K562 (cell line): ENCODE measurements at regions not wholly inside any gene's neighbourhood (a gene's known extent, or its start where the extent isn't known, plus 50 kb on each side); places are given as distances from the start of the nearest gene placed in this dataset.

Experiments used
- ATAC-seq: fragments of 200-7000 bp; cut with Tn5 transposase; 3 replicates; pipeline ENCODE4 v1.9.1; 2020; ENCODE audit warnings: moderate library complexity
- BruUV-seq: library from RNA; stranded (reverse); fragments of 400-500 nt; replicated peaks from 2 replicates; lab custom pipeline; 2021; lab: Mats Ljungman, UMichigan
- CTCF ChIA-PET: fragments of 300-600 bp; formaldehyde crosslinking; extraction: SDS; loops from one replicate; lab custom pipeline; 2021; ENCODE audit warnings: low intra/inter-chr PET ratio; lab: Yijun Ruan, JAX
- POLR2A ChIA-PET: fragments of 300-600, 350-650 bp; sonication (Branson Sonifier 250); formaldehyde crosslinking; extraction: SDS; loops from one replicate; lab custom pipeline; 2021; ENCODE audit warnings: antibody characterized with exemption, inconsistent platforms; lab: Yijun Ruan, JAX
- DNase-seq, 4 experiments: peaks; one replicate each; pipeline versions ENCODE4 v3.0.0 to v3.0.0-alpha.2; 2011 to 2018; ENCODE audit warnings: low spot score in 3 of 4, mixed read lengths in 3 of 4; ENCODE audit errors: extremely low read depth in 1 of 4
- FAIRE-seq: peaks from 2 replicates; lab custom pipeline; 2011; peaks lifted over from hg19 to GRCh38; lab: Jason Lieb, UNC
- H2AFZ ChIP-seq: 2 replicates; pipeline ENCODE4 v1.6.0; 2011; ENCODE audit warnings: low read depth, low read length, control low read depth, inconsistent platforms
- H3K27ac ChIP-seq: fragments of 200-600 bp; 3 replicates; pipeline ENCODE4 v1.8.0; 2011; ENCODE audit warnings: low read depth, mild to moderate bottlenecking, control low read depth, inconsistent platforms, low read length, moderate library complexity, mixed read lengths; ENCODE audit errors: extremely low read depth
- H3K27me3 ChIP-seq, 2 experiments: fragments of 300-600 bp in 1 of 2; 2 replicates in 1 of 2; 3 replicates in 1 of 2; pipeline versions ENCODE4 v1.6.0 to v1.8.0; 2011; ENCODE audit warnings: inconsistent platforms in 2 of 2, low read length in 2 of 2, mild to moderate bottlenecking in 1 of 2, mixed read lengths in 1 of 2, moderate library complexity in 1 of 2; ENCODE audit not compliant: control insufficient read depth in 2 of 2, insufficient read depth in 2 of 2
- H3K36me3 ChIP-seq: fragments of 300-600 bp; 3 replicates; pipeline ENCODE4 v1.8.0; 2011; ENCODE audit warnings: mild to moderate bottlenecking, low read length, inconsistent platforms; ENCODE audit not compliant: control insufficient read depth, insufficient read depth
- H3K4me1 ChIP-seq, 2 experiments: fragments of 200-600 bp in 1 of 2; replicated peaks in 1 of 2; 2 replicates in 1 of 2; 3 replicates in 1 of 2; pipeline versions ENCODE4 v1.5.1 to v1.8.0; 2011; ENCODE audit warnings: inconsistent platforms in 2 of 2, low read length in 2 of 2, mild to moderate bottlenecking in 1 of 2, mixed read lengths in 1 of 2, moderate library complexity in 1 of 2; ENCODE audit not compliant: control insufficient read depth in 2 of 2, insufficient read depth in 2 of 2
- H3K4me2 ChIP-seq: 2 replicates; pipeline ENCODE4 v1.6.1; 2011; ENCODE audit warnings: low read length, control low read depth, inconsistent platforms, mixed read lengths; ENCODE audit not compliant: insufficient read depth
- H3K4me3 ChIP-seq: fragments of 200-600 bp; sonication (generic), shearing (Covaris generic); 2 replicates; pipeline ENCODE4 v1.5.1; 2016; ENCODE audit warnings: control low read depth, inconsistent platforms
- H3K79me2 ChIP-seq: fragments of 200-600 bp; 3 replicates; pipeline ENCODE4 v1.8.0; 2011; ENCODE audit warnings: low read length, inconsistent platforms; ENCODE audit not compliant: control insufficient read depth, insufficient read depth
- H3K9ac ChIP-seq, 2 experiments: 2 replicates each; pipeline versions ENCODE4 v1.6.0 to v1.6.1; 2011; ENCODE audit warnings: low read depth in 2 of 2, low read length in 2 of 2, control low read depth in 1 of 2, inconsistent platforms in 1 of 2, mild to moderate bottlenecking in 1 of 2, mixed read lengths in 1 of 2; ENCODE audit not compliant: insufficient read depth in 1 of 2
- H3K9me1 ChIP-seq: one replicate; pipeline ENCODE4 v1.6.0; 2011; ENCODE audit warnings: inconsistent platforms, mild to moderate bottlenecking, low read length, moderate library complexity; ENCODE audit not compliant: control insufficient read depth, insufficient read depth
- H3K9me3 ChIP-seq: replicated peaks from 2 replicates; pipeline ENCODE4 v1.5.1; 2011; ENCODE audit warnings: low read depth, low read length, inconsistent platforms; ENCODE audit not compliant: control insufficient read depth, insufficient read depth
- H4K20me1 ChIP-seq: replicated peaks from 2 replicates; pipeline ENCODE4 v1.6.1; 2011; ENCODE audit warnings: low read length, inconsistent platforms, mixed read lengths; ENCODE audit not compliant: control insufficient read depth, insufficient read depth
- ARID2 ChIP-seq: fragments of 450-650 bp; IDR thresholded peaks from 2 replicates; pipeline ENCODE4 v1.6.1; 2017; ENCODE audit warnings: antibody characterized with exemption, mild to moderate bottlenecking
- BMI1 ChIP-seq: fragments of 150-350 bp; IDR thresholded peaks from 2 replicates; pipeline ENCODE4 v1.6.1; 2014; ENCODE audit warnings: low read length
- CAMTA2 ChIP-seq: fragments of 250-450 bp; sonication (Bioruptor Pico); conservative IDR thresholded peaks from 2 replicates; pipeline ENCODE4 v1.5.1; 2022
- CBFA2T3 ChIP-seq: fragments of 450-650 bp; IDR thresholded peaks from 2 replicates; pipeline ENCODE4 v1.6.1; 2017
- DDX20 ChIP-seq: fragments of 450-650 bp; IDR thresholded peaks from 2 replicates; pipeline ENCODE4 v1.6.1; 2016; ENCODE audit warnings: missing genetic modification characterization, low read depth, mild to moderate bottlenecking, missing compliant biosample characterization, moderate library complexity
- DIDO1 ChIP-seq: fragments of 450-650 bp; IDR thresholded peaks from 2 replicates; pipeline ENCODE4 v1.6.1; 2016; ENCODE audit warnings: low read depth, missing biosample characterization, missing genetic modification characterization
- ELF1 ChIP-seq: fragments of 200-800 bp; sonication (Bioruptor generic); IDR thresholded peaks from 2 replicates; pipeline ENCODE4 v1.6.1; 2016; ENCODE audit warnings: missing genetic modification characterization, missing compliant biosample characterization
- ETV1 ChIP-seq: fragments of 450-650 bp; conservative IDR thresholded peaks from 2 replicates; pipeline ENCODE4 v1.6.1; 2016; ENCODE audit warnings: missing genetic modification characterization, control low read depth, low read depth, missing compliant biosample characterization
- KAT2B ChIP-seq: IDR thresholded peaks from one replicate; pipeline ENCODE4 v1.6.1; 2012; ENCODE audit warnings: low read depth, mild to moderate bottlenecking, control low read depth, inconsistent platforms, low read length, moderate library complexity
- MYC ChIP-seq, 2 experiments: fragments of 250-450 bp in 1 of 2; sonication (Bioruptor Pico) in 1 of 2; IDR thresholded peaks; 2 replicates each; pipeline versions ENCODE4 v1.5.1 to v1.6.1; 2012 to 2021; ENCODE audit warnings: low read depth in 2 of 2, borderline replicate concordance in 1 of 2, improper control_type of control experiment in 1 of 2, low read length in 1 of 2, mild to moderate bottlenecking in 1 of 2, moderate library complexity in 1 of 2
- PBX2 ChIP-seq, 2 experiments: IDR thresholded peaks in 1 of 2; conservative IDR thresholded peaks in 1 of 2; 2 replicates each; pipeline ENCODE4 v1.6.1; 2016; ENCODE audit warnings: low read depth in 2 of 2, mild to moderate bottlenecking in 1 of 2, missing compliant biosample characterization in 1 of 2, missing genetic modification characterization in 1 of 2, moderate library complexity in 1 of 2
- PHF20 ChIP-seq: fragments of 450-650 bp; IDR thresholded peaks from 2 replicates; pipeline ENCODE4 v1.6.1; 2018; ENCODE audit not compliant: partially characterized antibody
- PHF21A ChIP-seq: fragments of 450-650 bp; IDR thresholded peaks from 2 replicates; pipeline ENCODE4 v1.6.1; 2017; ENCODE audit warnings: low read depth, borderline replicate concordance
- RBM22 ChIP-seq: fragments of 200-400 bp; formaldehyde crosslinking; IDR thresholded peaks from 2 replicates; pipeline ENCODE4 v1.6.1; 2018; ENCODE audit warnings: low read length, low read depth; ENCODE audit not compliant: poor library complexity, severe bottlenecking
- SMAD1 ChIP-seq: fragments of 150-350 bp; IDR thresholded peaks from 2 replicates; pipeline ENCODE4 v1.6.1; 2014; ENCODE audit warnings: low read length, low read depth; ENCODE audit not compliant: partially characterized antibody
- SRSF1 ChIP-seq: fragments of 200-400 bp; formaldehyde crosslinking; IDR thresholded peaks from 2 replicates; pipeline ENCODE4 v1.6.1; 2017; ENCODE audit warnings: mild to moderate bottlenecking, low read depth, low read length, moderate library complexity
- TAF7 ChIP-seq: fragments of 450-650 bp; IDR thresholded peaks from 2 replicates; pipeline ENCODE4 v1.6.1; 2016; ENCODE audit warnings: missing genetic modification characterization, missing compliant biosample characterization
- TBP ChIP-seq: optimal IDR thresholded peaks from 2 replicates; pipeline ENCODE3; 2011; ENCODE audit warnings: low read depth, low read length, improper control_type of control experiment
- ZC3H11A ChIP-seq: IDR thresholded peaks from 2 replicates; pipeline ENCODE4 v1.6.1; 2012; ENCODE audit warnings: low read depth, low read length, improper control_type of control experiment
- ZKSCAN1 ChIP-seq: fragments of 150-350 bp; IDR thresholded peaks from 2 replicates; pipeline ENCODE4 v1.6.1; 2016; ENCODE audit warnings: low read depth, low read length
- ZNF197 ChIP-seq: fragments of 200-800 bp; sonication (Bioruptor generic); IDR thresholded peaks from 2 replicates; pipeline ENCODE4 v1.6.1; 2016; ENCODE audit warnings: low read depth, missing genetic modification characterization, missing compliant biosample characterization
- ZNF212 ChIP-seq: fragments of 450-650 bp; formaldehyde crosslinking; IDR thresholded peaks from 2 replicates; pipeline ENCODE4 v1.4.0; 2020; ENCODE audit warnings: mild to moderate bottlenecking
- WGBS: fragments of 100-300 bp; shearing (Covaris generic); methylation state at CpG from one replicate; pipeline ENCODE4 v1.1.6; 2016; ENCODE audit warnings: low coverage, mixed read lengths; ENCODE audit not compliant: insufficient coverage; ENCODE audit errors: missing lambda C conversion rate; 5-methylcytosine and 5-hydroxymethylcytosine counted together
- in situ Hi-C: fragments of 300-500 bp; cut with MboI; formaldehyde crosslinking; loops from 4 replicates; pipeline ENCODE4 v1.15.0; 2018; ENCODE audit warnings: inconsistent platforms, mixed read lengths
- intact Hi-C: fragments of 100-400 bp; cut with micrococcal nuclease; formaldehyde crosslinking; loops from 2 replicates; pipeline ENCODE4 v1.14.2; 2022

- no peaks in the 10 kb centered on the region for H3K9me1 ChIP-seq
- peaks cover 0 to 22% of the 10 kb centered on the region in 2 experiments; a peak in 3 of 5 replicates for H3K4me1 ChIP-seq
- 39% methylated on average over 4 of the region's 4 CpGs for WGBS
- H3K27me3 ChIP-seq, result no peaks in the 10 kb centered on the region
- no peaks in the 10 kb centered on the region for H3K36me3 ChIP-seq
- intact Hi-C loops, result no loop called here
- no peak overlapping the region for H3K27ac ChIP-seq
- no peaks in the 10 kb centered on the region for H3K9me3 ChIP-seq
- no peaks in the 10 kb centered on the region for H3K79me2 ChIP-seq
- 0 out of 3 replicates have a peak, but pooled peaks have one; percentile 33 for ATAC-seq
- peak in 1 of 4 experiments; percentile 16 for DNase-seq
- FAIRE-seq, result no peak
- no peak overlapping the region for H3K4me3 ChIP-seq
- no peak overlapping the region for H3K9ac ChIP-seq
- H4K20me1 ChIP-seq, result no peaks in the 10 kb centered on the region
- ChIA-PET CTCF (no interaction called here), POLR2A (interaction anchor here (1.1 kb wide), 1 partner anchor 10 kb away, joined by 3 read pairs; no protein-coding TSS in a partner anchor)
- BruUV-seq, result no TSS peak
- H2AFZ ChIP-seq, result no peak overlapping the region
- no peak overlapping the region for H3K4me2 ChIP-seq
- in situ Hi-C loops, result loop anchor here (25.0 kb wide), 1 partner anchor 1266 kb away; the partner anchor contains the start of gene FAM210B
- no peak for TF ChIP-seq RBM22
- no peak for TF ChIP-seq SRSF1
- no peak for TF ChIP-seq MYC (IDR thresholded peaks at IDR 0.05; ENCODE audit: low read depth, low read length)
- TF ChIP-seq MYC (CRISPR knock-in tag; IDR thresholded peaks at IDR 0.05; ENCODE audit: borderline replicate concordance, low read depth), result no peak
- TF ChIP-seq ZNF197 (CRISPR knock-in tag), result no peak
- no peak for TF ChIP-seq PBX2 (CRISPR knock-in tag; IDR thresholded peaks at IDR 0.05; ENCODE audit: low read depth)
- peak; percentile 56 for TF ChIP-seq PBX2 (tag; conservative IDR thresholded peaks at IDR 0.05; ENCODE audit: low read depth)
- TF ChIP-seq ETV1 (tag), result no peak
- no peak for TF ChIP-seq DDX20 (tag)
- TF ChIP-seq CBFA2T3, result peak; percentile 34; the same call in 1 of the 2 replicates
- TF ChIP-seq TBP, result no peak
- no peak for TF ChIP-seq DIDO1
- TF ChIP-seq CAMTA2 (CRISPR knock-in tag), result no peak
- no peak for TF ChIP-seq PHF20
- TF ChIP-seq ZC3H11A, result no peak
- TF ChIP-seq ZKSCAN1, result no peak
- TF ChIP-seq ARID2, result no peak
- no peak for TF ChIP-seq ZNF212 (CRISPR knock-in tag)
- no peak for TF ChIP-seq BMI1
- TF ChIP-seq PHF21A, result no peak
- TF ChIP-seq TAF7 (tag), result no peak
- peak; percentile 23 for TF ChIP-seq SMAD1
- no peak for TF ChIP-seq ELF1 (tag)
- no peak for TF ChIP-seq KAT2B
Measured at GRCh38 chr20:55095745-55096400, 620.5 kb downstream of the DOK5 start.
